BE2C (cell line): ENCODE measurements at regions not wholly inside any gene's neighbourhood (a gene's known extent, or its start where the extent isn't known, plus 50 kb on each side); places are given as distances from the start of the nearest gene placed in this dataset.

ENCODE experiments used
- DNase-seq: peaks from one replicate; pipeline ENCODE4 v3.0.0-alpha.2; 2020
- H3K27me3 ChIP-seq: fragments of 250-450 bp; sonication (Bioruptor Pico); 2 replicates; pipeline ENCODE4 v1.5.1; 2020; ENCODE audit warnings: mild to moderate bottlenecking
- H3K36me3 ChIP-seq: fragments of 250-450 bp; sonication (Bioruptor Pico); 2 replicates; pipeline ENCODE4 v1.5.1; 2020; ENCODE audit warnings: mild to moderate bottlenecking
- H3K4me1 ChIP-seq: fragments of 250-450 bp; sonication (Bioruptor Pico); 2 replicates; pipeline ENCODE4 v1.5.1; 2020
- H3K4me3 ChIP-seq: 2 replicates; pipeline ENCODE4 v1.5.1; 2011; ENCODE audit warnings: low read depth, low read length
- H3K9me3 ChIP-seq: fragments of 250-450 bp; sonication (Bioruptor Pico); 2 replicates; pipeline ENCODE4 v1.5.1; 2020
- CTCF ChIP-seq: IDR thresholded peaks from 2 replicates; pipeline ENCODE4 v1.5.1; 2012; ENCODE audit warnings: mild to moderate bottlenecking, low read depth, low read length

GRCh38 chr15:23881291-23881690 is 194.2 kb upstream of the NDN start:
- Histone ChIP-seq H3K36me3 (no peaks in the 10 kb centered on the region), H3K4me1 (no peaks in the 10 kb centered on the region), H3K9me3 (no peaks in the 10 kb centered on the region), H3K4me3 (no peak overlapping the region), H3K27me3 (no peaks in the 10 kb centered on the region)
- TF ChIP-seq CTCF, result no peak
- DNase-seq, result no peak

- DNase-seq, result no peak
- Histone ChIP-seq H3K9me3 (no peaks in the 10 kb centered on the region), H3K27me3 (no peaks in the 10 kb centered on the region), H3K4me1 (no peaks in the 10 kb centered on the region), H3K36me3 (no peaks in the 10 kb centered on the region), H3K4me3 (no peak overlapping the region)
- TF ChIP-seq CTCF, result no peak
Measured at GRCh38 chr15:23890218-23890617, 203.1 kb upstream of the NDN start.

- H3K36me3 ChIP-seq, result no peaks in the 10 kb centered on the region
- H3K4me1 ChIP-seq, result no peaks in the 10 kb centered on the region
- DNase-seq, result no peak
- H3K4me3 ChIP-seq, result no peak overlapping the region
- H3K9me3 ChIP-seq, result no peaks in the 10 kb centered on the region
- no peaks in the 10 kb centered on the region for H3K27me3 ChIP-seq
- no peak for TF ChIP-seq CTCF
Measured at GRCh38 chr15:23897091-23897490, 210.0 kb upstream of the NDN start.

GRCh38 chr15:23897531-23897930 is 210.4 kb upstream of the NDN start:
- Histone ChIP-seq H3K4me3 (no peak overlapping the region), H3K9me3 (no peaks in the 10 kb centered on the region), H3K4me1 (no peaks in the 10 kb centered on the region), H3K36me3 (no peaks in the 10 kb centered on the region), H3K27me3 (no peaks in the 10 kb centered on the region)
- no peak for TF ChIP-seq CTCF
- no peak for DNase-seq

GRCh38 chr15:23910030-23910429 is 222.9 kb upstream of the NDN start:
- Histone ChIP-seq H3K27me3 (no peaks in the 10 kb centered on the region), H3K36me3 (no peaks in the 10 kb centered on the region), H3K9me3 (no peaks in the 10 kb centered on the region; the same call in 1 of the 2 replicates), H3K4me3 (no peak overlapping the region), H3K4me1 (no peaks in the 10 kb centered on the region)
- no peak for DNase-seq
- no peak for TF ChIP-seq CTCF

- no peak for TF ChIP-seq CTCF
- Histone ChIP-seq H3K27me3 (no peaks in the 10 kb centered on the region), H3K9me3 (no peaks in the 10 kb centered on the region), H3K4me1 (no peaks in the 10 kb centered on the region), H3K36me3 (no peaks in the 10 kb centered on the region), H3K4me3 (no peak overlapping the region)
- peak; percentile 13 for DNase-seq
Measured at GRCh38 chr15:23912191-23912590, 225.1 kb upstream of the NDN start.
